GM21619 (cell line): ENCODE measurements at regions not wholly inside any gene's neighbourhood (a gene's known extent, or its start where the extent isn't known, plus 50 kb on each side); places are given as distances from the start of the nearest gene placed in this dataset.

Experiments used
- ATAC-seq: cut with Tn5 transposase; IDR thresholded peaks from one replicate; pipeline ENCODE4 v1.9.1; 2021; ENCODE audit not compliant: unreplicated experiment

GRCh38 chr16:76612497-76612896, 335.3 kb downstream of the CNTNAP4 start:
- ATAC-seq: no peak

- no peak for ATAC-seq
Observed at GRCh38 chr16:76614269-76614668, 337.1 kb downstream of the CNTNAP4 start.

- no peak for ATAC-seq
Observed at GRCh38 chr16:76622876-76623275, 345.7 kb downstream of the CNTNAP4 start.

GRCh38 chr16:76634847-76635697, 357.9 kb downstream of the CNTNAP4 start:
- ATAC-seq: no peak

GRCh38 chr16:76639685-76640289, 362.6 kb downstream of the CNTNAP4 start:
- ATAC-seq: no peak

- no peak for ATAC-seq
Observed at GRCh38 chr16:76650582-76650981, 373.4 kb downstream of the CNTNAP4 start.

- ATAC-seq: peak; percentile 84
Observed at GRCh38 chr16:76653390-76654026, 376.3 kb downstream of the CNTNAP4 start.

GRCh38 chr16:76654088-76654820, 377.1 kb downstream of the CNTNAP4 start:
- ATAC-seq: no peak

- no peak for ATAC-seq
Observed at GRCh38 chr16:76656994-76657393, 379.8 kb downstream of the CNTNAP4 start.

- no peak for ATAC-seq
Observed at GRCh38 chr16:76661691-76662235, 384.6 kb downstream of the CNTNAP4 start.

GRCh38 chr16:76665571-76666275, 388.5 kb downstream of the CNTNAP4 start:
- no peak for ATAC-seq

- no peak for ATAC-seq
Observed at GRCh38 chr16:76668207-76668725, 391.1 kb downstream of the CNTNAP4 start.

- no peak for ATAC-seq
Observed at GRCh38 chr16:76669288-76669687, 392.1 kb downstream of the CNTNAP4 start.

- ATAC-seq: no peak
Observed at GRCh38 chr16:76670125-76670857, 393.1 kb downstream of the CNTNAP4 start.

GRCh38 chr16:76676356-76676755, 399.2 kb downstream of the CNTNAP4 start:
- ATAC-seq: no peak

GRCh38 chr16:76681296-76681695, 404.1 kb downstream of the CNTNAP4 start:
- ATAC-seq: no peak

- ATAC-seq: no peak
Observed at GRCh38 chr16:76683051-76683450, 405.9 kb downstream of the CNTNAP4 start.

- ATAC-seq: no peak
Observed at GRCh38 chr16:76696876-76697275, 419.7 kb downstream of the CNTNAP4 start.

- no peak for ATAC-seq
Observed at GRCh38 chr16:76705892-76706291, 428.7 kb downstream of the CNTNAP4 start.
